GM23248 (cell line): ENCODE measurements at regions not wholly inside any gene's neighbourhood (a gene's known extent, or its start where the extent isn't known, plus 50 kb on each side); places are given as distances from the start of the nearest gene placed in this dataset.

Experiments used
- EZH2 ChIP-seq: fragments of 200-600 bp; sonication (generic); IDR thresholded peaks from 2 replicates; pipeline ENCODE4 v1.6.1; 2018; ENCODE audit warnings: antibody characterized with exemption, mild to moderate bottlenecking; ENCODE audit not compliant: insufficient read depth, poor library complexity, severe bottlenecking
- EZH2phosphoT487 ChIP-seq: fragments of 200-600 bp; sonication (generic); IDR thresholded peaks from 2 replicates; pipeline ENCODE4 v1.6.1; 2018; ENCODE audit warnings: antibody characterized with exemption, moderate library complexity, mild to moderate bottlenecking, low read depth; ENCODE audit not compliant: insufficient read depth

- TF ChIP-seq EZH2 (no peak), EZH2phosphoT487 (no peak)
Observed at GRCh38 chr12:94707036-94707435, 56.7 kb upstream of the TMCC3 start.
